Mucosa of descending colon (tissue), 3 donors: ENCODE measurements at regions not wholly inside any gene's neighbourhood (a gene's known extent, or its start where the extent isn't known, plus 50 kb on each side); places are given as distances from the start of the nearest gene placed in this dataset.

Source experiments
- ATAC-seq: fragments of 200-7000 bp; cut with Tn5 transposase; one replicate; pipeline ENCODE4 v1.9.1; 2020; ENCODE audit warnings: mild to moderate bottlenecking, moderate library complexity
- DNase-seq, 3 donors: peaks; one replicate each; pipeline ENCODE4 v3.0.0-alpha.2; 2020
- H3K36me3 ChIP-seq: fragments of 200-600 bp; one replicate; pipeline ENCODE4 v1.8.0; 2021; ENCODE audit warnings: low read depth, mild to moderate bottlenecking
- H3K4me1 ChIP-seq: fragments of 200-600 bp; one replicate; pipeline ENCODE4 v1.8.0; 2021; ENCODE audit warnings: low read depth, mild to moderate bottlenecking
- H3K4me3 ChIP-seq: fragments of 200-600 bp; one replicate; pipeline ENCODE4 v1.8.0; 2021; ENCODE audit warnings: mild to moderate bottlenecking
- H3K9me3 ChIP-seq: fragments of 200-600 bp; one replicate; pipeline ENCODE4 v1.8.0; 2021; ENCODE audit warnings: mild to moderate bottlenecking
- intact Hi-C, 2 donors: fragments of 100-400 bp; cut with DNase I in 1 of 2; cut with micrococcal nuclease in 1 of 2; formaldehyde crosslinking; loops; one replicate each; pipeline versions ENCODE4 v1.11.0 to v1.11.1; 2022; cut with DNase I, micrococcal nuclease
- TF ChIP-seq, protein P1 (sequence below): fragments of 200-600 bp; IDR thresholded peaks from one replicate; pipeline ENCODE4 v1.8.0; 2022; ENCODE audit warnings: antibody characterized with exemption, mild to moderate bottlenecking
- donor health status: DM: no; HTN: no; CAD: no; lungs with moderate emphysema.
- donor health status: DM: no; HTN: no; CAD: no.
- donor health status: DM: no; HTN: yes; CAD: no.

GRCh38 chr3:161894657-161895056, 398.0 kb downstream of the OTOL1 start:
- intact Hi-C loops = no loop called here
- no peak for ATAC-seq
- TF ChIP-seq, protein P1, sequence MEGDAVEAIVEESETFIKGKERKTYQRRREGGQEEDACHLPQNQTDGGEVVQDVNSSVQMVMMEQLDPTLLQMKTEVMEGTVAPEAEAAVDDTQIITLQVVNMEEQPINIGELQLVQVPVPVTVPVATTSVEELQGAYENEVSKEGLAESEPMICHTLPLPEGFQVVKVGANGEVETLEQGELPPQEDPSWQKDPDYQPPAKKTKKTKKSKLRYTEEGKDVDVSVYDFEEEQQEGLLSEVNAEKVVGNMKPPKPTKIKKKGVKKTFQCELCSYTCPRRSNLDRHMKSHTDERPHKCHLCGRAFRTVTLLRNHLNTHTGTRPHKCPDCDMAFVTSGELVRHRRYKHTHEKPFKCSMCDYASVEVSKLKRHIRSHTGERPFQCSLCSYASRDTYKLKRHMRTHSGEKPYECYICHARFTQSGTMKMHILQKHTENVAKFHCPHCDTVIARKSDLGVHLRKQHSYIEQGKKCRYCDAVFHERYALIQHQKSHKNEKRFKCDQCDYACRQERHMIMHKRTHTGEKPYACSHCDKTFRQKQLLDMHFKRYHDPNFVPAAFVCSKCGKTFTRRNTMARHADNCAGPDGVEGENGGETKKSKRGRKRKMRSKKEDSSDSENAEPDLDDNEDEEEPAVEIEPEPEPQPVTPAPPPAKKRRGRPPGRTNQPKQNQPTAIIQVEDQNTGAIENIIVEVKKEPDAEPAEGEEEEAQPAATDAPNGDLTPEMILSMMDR = no peak

DNA sequence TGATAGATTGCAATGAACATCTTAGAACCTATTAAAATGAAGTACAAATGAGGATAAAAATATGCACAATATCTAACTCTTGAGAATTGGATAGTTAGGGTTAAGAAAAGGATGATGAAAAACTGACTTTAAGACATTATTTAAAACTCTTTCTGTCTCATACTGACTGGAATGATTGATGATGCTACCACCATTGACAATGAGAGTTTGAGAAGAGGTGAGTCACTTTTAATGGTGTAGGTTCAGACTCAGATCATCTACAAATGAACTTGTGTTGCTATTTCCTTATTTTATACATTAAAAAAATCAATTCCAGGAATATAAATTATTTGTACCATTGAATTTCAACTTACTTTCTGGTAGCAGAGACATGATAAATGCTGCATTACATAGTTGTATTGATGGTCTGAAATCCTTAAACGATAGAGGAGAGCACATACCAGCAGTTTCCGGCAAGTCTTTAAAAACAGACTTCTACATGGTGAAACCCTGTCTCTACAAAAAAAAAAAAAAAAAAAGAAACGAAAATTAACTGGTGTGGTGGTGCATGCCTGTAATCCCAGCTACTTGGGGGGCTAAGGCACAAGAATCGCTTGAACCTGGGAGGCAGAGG, 409.0 kb downstream of the OTOL1 start:
- Histone ChIP-seq H3K4me3 (no peak overlapping the region), H3K36me3 (no peaks in the 10 kb centered on the region), H3K4me1 (no peaks in the 10 kb centered on the region), H3K9me3 (no peaks in the 10 kb centered on the region)
- TF ChIP-seq, protein P1 = no peak
- ATAC-seq (no peak), DNase-seq (no peak)
- intact Hi-C loops = no loop called here

More at GRCh38 chr3:161894657-161895056, 398.0 kb downstream of the OTOL1 start:
- no peak for DNase-seq
- Histone ChIP-seq H3K4me1 (no peaks in the 10 kb centered on the region), H3K36me3 (no peaks in the 10 kb centered on the region), H3K4me3 (no peak overlapping the region), H3K9me3 (no peaks in the 10 kb centered on the region)

DNA sequence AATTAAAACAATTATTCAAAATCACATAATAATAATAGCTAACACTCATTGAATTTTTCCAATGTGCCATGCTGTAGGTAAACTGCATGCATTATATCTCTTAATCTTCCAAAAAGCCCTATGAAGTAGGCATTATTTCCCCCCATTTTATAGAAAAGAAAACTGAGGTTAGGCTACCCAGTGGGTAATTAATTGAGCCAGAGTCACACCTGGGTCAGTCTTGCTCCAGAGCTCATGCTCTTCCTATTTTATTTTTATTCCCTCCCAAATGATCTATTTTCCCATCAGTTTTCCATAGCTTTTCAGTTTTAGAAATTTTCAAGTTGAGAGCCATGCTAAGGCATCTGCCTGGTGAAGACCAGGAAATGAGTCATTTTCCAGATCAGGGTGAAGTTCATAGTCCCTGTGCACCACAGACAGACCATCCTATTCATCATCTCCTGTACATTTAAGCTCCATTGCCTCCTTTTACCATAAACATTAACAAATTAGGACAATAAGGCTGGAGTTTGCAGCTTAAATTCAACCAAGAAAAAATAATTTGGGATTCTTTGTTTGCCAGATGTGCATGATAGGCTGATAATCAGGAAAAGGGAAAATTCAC, 417.3 kb downstream of the OTOL1 start:
- TF ChIP-seq, protein P1 = no peak
- H3K9me3 ChIP-seq = no peaks in the 10 kb centered on the region
- no peaks in the 10 kb centered on the region for H3K36me3 ChIP-seq
- no peak for ATAC-seq
- no peak for DNase-seq
- intact Hi-C loops = no loop called here
- no peak overlapping the region for H3K4me3 ChIP-seq
- H3K4me1 ChIP-seq = no peaks in the 10 kb centered on the region

GRCh38 chr3:161914703-161915417, 418.3 kb downstream of the OTOL1 start:
- Histone ChIP-seq H3K4me3 (no peak overlapping the region), H3K9me3 (no peaks in the 10 kb centered on the region), H3K4me1 (no peaks in the 10 kb centered on the region), H3K36me3 (no peaks in the 10 kb centered on the region)
- DNase-seq = peak in 1 of 3 donors; percentile 13
- no peak for ATAC-seq
- intact Hi-C loops = no loop called here
- TF ChIP-seq, protein P1 = no peak

DNA sequence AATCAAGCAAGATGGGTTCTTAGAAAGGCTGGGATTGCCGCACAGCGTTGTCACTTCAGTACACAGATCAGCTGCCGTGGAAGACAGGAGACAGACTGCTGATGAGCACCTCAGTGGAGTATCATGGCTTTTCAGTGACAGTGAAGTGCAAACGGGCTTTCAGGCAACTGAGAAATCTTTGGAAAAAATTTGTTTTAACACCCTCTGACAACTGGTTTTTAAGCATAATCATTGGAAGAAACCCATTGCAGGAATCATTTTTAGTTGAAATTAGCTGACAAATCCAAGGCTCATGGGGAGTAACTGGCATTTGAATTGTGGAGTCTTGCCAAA, 418.8 kb downstream of the OTOL1 start:
- H3K4me3 ChIP-seq = no peak overlapping the region
- ATAC-seq (no peak), DNase-seq (no peak)
- TF ChIP-seq, protein P1 = no peak
- no peaks in the 10 kb centered on the region for H3K9me3 ChIP-seq
- intact Hi-C loops = no loop called here
- no peaks in the 10 kb centered on the region for H3K4me1 ChIP-seq
- H3K36me3 ChIP-seq = no peaks in the 10 kb centered on the region
